PFSK-1 (cell line): ENCODE measurements at regions not wholly inside any gene's neighbourhood (a gene's known extent, or its start where the extent isn't known, plus 50 kb on each side); places are given as distances from the start of the nearest gene placed in this dataset.

Experiments
- POLR2AphosphoS5 ChIP-seq: IDR thresholded peaks from 2 replicates; pipeline ENCODE4 v1.6.1; 2012; ENCODE audit warnings: low read depth, mild to moderate bottlenecking, control low read depth, low read length, moderate library complexity
- SIN3A ChIP-seq: IDR thresholded peaks from 2 replicates; pipeline ENCODE4 v1.6.1; 2012; ENCODE audit warnings: mild to moderate bottlenecking, low read length, moderate library complexity, borderline replicate concordance; ENCODE audit not compliant: insufficient read depth
- TF ChIP-seq, protein P1 (sequence below), 2 experiments: IDR thresholded peaks; 2 replicates each; pipeline versions ENCODE4 v1.6.1 to v1.8.0; 2011 to 2012; ENCODE audit warnings: low read depth in 2 of 2, low read length in 2 of 2, control low read depth in 1 of 2, inconsistent platforms in 1 of 2, mild to moderate bottlenecking in 1 of 2, moderate library complexity in 1 of 2; ENCODE audit not compliant: insufficient read depth in 1 of 2

GRCh38 chr9:110112792-110113191, 95.2 kb downstream of the C9orf152 start:
- TF ChIP-seq POLR2AphosphoS5 (no peak), SIN3A (no peak)
- TF ChIP-seq, protein P1, sequence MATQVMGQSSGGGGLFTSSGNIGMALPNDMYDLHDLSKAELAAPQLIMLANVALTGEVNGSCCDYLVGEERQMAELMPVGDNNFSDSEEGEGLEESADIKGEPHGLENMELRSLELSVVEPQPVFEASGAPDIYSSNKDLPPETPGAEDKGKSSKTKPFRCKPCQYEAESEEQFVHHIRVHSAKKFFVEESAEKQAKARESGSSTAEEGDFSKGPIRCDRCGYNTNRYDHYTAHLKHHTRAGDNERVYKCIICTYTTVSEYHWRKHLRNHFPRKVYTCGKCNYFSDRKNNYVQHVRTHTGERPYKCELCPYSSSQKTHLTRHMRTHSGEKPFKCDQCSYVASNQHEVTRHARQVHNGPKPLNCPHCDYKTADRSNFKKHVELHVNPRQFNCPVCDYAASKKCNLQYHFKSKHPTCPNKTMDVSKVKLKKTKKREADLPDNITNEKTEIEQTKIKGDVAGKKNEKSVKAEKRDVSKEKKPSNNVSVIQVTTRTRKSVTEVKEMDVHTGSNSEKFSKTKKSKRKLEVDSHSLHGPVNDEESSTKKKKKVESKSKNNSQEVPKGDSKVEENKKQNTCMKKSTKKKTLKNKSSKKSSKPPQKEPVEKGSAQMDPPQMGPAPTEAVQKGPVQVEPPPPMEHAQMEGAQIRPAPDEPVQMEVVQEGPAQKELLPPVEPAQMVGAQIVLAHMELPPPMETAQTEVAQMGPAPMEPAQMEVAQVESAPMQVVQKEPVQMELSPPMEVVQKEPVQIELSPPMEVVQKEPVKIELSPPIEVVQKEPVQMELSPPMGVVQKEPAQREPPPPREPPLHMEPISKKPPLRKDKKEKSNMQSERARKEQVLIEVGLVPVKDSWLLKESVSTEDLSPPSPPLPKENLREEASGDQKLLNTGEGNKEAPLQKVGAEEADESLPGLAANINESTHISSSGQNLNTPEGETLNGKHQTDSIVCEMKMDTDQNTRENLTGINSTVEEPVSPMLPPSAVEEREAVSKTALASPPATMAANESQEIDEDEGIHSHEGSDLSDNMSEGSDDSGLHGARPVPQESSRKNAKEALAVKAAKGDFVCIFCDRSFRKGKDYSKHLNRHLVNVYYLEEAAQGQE (IDR thresholded peaks at IDR 0.05; ENCODE audit: insufficient read depth in 1 of 2, low read depth in 2 of 2, low read length in 2 of 2) = no peak
